GM19397 (cell line): ENCODE measurements at regions not wholly inside any gene's neighbourhood (a gene's known extent, or its start where the extent isn't known, plus 50 kb on each side); places are given as distances from the start of the nearest gene placed in this dataset.

Experiments
- ATAC-seq: cut with Tn5 transposase; IDR thresholded peaks from one replicate; pipeline ENCODE4 v1.9.1; 2021; ENCODE audit warnings: mild to moderate bottlenecking, moderate library complexity; ENCODE audit not compliant: unreplicated experiment

- ATAC-seq = no peak
Measured at GRCh38 chr4:153997516-153997915, 208.6 kb upstream of the SFRP2 start.

- ATAC-seq = no peak
Measured at GRCh38 chr4:153989505-153989904, 200.6 kb upstream of the SFRP2 start.

- ATAC-seq = no peak
Measured at GRCh38 chr4:153988492-153989363, 199.8 kb upstream of the SFRP2 start.

GRCh38 chr4:153987291-153987690 lies 198.4 kb upstream of the SFRP2 start:
- ATAC-seq = no peak

DNA sequence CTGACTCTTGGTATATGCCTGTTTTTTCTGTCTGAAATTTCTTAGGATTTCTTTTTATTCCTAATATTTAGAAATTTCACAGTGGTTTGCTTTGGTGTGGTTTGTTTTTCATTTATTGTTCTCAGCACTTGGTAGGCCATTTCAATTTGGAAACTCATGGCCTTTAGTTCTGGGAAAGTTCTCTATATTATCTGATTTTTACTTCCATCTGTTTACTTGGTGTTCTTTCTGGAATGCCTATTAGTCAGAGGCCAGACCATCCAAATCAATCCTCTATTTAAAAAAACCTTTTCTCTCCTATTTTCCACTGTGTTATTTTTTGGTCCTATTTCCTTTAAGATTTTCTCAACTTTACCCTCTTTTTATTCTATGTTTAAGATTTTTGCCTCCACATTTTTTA lies 188.1 kb upstream of the SFRP2 start:
- no peak for ATAC-seq

DNA sequence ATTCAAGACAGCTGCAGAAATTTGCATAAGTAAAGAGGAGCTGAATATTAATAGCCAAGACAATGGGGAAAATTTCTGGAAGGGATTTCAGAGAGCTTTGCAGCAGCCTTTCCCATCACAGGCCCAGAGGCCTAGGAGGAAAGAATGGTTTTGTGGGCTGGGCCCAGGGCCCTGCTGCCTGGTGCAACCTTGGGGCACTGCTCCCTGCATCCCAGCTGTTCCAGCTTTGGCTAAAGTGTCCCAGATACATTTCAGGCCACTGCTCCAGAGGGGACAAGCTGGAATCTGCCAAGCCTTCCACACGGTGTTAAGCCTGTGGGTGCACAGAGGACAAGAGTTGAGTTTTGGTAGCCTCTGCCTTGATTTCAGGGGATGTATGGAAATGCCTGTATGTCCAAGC lies 185.6 kb upstream of the SFRP2 start:
- ATAC-seq = no peak

- no peak for ATAC-seq
Measured at GRCh38 chr4:153973942-153974341, 185.1 kb upstream of the SFRP2 start.

DNA sequence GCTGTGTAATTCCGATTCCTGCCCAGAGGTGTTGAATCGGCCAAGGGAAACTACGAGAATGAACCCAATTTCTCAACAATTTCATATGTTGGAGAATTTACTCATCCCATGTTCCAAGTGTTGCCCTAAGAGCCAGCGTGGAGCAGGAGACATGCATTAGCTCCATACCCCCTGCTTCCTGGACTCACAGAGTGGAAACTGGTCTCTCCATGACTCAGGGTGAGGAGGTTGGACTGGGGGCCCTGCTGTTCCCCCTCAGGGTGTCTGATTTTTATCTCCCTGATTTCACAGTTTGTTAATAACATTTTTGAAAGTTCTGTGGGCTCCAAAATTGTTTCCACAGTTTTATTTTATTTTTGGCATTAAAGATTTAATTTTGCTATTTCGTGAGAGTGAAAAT lies 183.0 kb upstream of the SFRP2 start:
- no peak for ATAC-seq

GRCh38 chr4:153970169-153970568 lies 181.3 kb upstream of the SFRP2 start:
- ATAC-seq = no peak

DNA sequence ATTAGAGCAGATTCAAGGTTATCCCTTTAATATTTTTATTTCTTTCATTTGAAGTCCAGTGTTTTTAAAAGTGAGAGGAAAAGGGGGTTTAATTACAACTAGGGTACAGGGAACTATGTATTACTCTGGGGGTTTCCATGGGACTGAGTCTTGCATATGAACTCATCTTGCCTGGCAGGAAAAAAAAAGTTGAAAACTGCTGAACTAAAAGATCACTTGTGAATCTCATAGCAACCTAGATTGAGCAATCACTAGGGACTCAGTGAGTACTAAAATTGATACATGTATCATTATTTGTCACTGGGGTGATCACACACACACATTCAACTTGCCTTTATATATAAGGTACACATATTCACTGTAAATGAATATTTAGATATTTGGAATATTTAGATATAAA lies 180.7 kb upstream of the SFRP2 start:
- no peak for ATAC-seq

DNA sequence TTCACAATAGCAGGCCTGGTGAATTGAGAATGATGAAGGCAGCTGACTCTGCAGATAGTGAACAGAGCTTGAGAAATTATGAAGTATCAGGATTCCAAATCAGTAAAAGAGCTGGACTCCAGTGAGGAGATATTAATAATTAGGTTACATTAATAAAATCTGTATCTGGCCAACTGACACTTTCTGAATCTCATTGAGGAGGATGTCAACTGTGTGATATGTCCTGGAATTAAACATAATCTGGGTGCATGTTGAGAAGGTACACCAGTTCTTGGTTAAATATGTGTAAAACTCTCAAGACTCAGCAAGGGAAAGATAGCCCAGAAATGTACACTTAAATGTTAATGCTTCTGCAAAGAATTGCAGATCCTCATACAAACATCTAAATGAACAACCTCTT lies 177.8 kb upstream of the SFRP2 start:
- no peak for ATAC-seq

GRCh38 chr4:153963216-153963615 lies 174.3 kb upstream of the SFRP2 start:
- ATAC-seq = no peak

DNA sequence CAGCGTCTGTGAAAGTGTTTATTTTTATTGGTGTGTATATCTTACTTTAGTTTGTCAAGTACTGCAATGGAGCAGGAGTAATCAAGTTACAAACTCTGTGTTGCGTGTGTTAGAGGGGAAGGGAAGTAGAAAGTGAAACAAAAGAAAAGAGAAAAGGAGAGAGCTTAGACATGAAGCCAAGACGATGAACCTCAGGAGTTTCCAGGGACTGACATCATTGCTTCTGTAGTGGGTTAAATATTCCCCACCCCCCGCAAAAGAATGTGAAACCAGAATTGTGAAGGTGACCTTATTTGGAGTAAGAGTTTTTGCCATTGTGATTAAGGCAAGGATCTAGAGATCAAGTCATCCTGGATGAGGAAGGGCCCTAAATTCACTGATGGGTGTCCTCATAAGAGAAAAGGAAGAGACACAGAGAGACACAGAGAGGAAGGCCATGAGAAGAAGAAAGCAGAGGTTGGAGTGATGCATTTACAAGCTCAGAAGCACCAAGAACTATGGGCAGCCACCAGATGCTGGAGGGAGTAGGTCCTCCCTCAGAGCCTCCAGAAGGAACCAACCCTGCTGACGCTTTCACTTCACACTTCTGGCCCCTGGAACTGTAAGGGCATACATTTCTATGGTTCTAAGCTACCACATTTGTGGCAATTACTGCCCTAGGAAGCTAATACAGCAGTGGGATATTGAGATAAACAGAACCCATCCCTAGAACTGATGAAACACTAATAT lies 173.6 kb upstream of the SFRP2 start:
- ATAC-seq = no peak

DNA sequence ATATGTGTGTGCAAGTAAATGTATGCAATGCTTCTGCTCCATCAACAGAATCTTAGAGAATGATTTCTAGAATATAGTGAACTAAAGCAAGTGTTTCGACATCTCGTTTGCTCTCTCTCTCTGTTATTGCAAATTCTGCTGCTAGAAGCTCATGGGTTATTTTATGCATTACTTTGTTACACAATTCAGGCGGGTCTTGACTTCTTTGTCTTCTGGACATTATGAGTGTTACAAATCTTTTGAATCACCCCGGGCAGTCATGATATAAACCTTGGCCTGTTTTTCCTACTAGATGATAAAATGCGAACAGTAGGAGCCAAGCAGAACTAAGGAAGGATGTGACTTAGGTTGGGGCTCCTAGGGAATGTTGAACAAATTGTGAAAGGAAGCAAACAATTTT lies 166.4 kb upstream of the SFRP2 start:
- ATAC-seq = no peak

DNA sequence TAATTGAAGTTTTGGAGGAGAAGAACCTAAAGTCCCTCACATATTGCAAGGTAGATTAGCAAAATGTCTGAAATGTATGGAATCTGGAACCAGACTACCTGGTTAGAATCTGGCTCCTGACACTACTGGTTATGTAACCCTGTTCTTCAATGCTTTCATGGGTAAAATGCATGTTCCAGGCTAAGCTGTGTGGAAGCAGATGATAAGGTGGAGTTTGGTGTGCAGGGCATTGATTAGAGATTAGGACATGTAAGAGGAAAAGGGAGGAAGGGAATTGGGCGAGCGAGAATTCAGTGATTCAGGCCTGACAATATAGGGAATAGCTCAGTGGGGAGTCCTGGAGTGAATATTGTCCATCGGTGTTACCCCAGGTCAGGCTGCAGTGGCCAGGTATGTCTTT lies 165.8 kb upstream of the SFRP2 start:
- ATAC-seq = no peak

DNA sequence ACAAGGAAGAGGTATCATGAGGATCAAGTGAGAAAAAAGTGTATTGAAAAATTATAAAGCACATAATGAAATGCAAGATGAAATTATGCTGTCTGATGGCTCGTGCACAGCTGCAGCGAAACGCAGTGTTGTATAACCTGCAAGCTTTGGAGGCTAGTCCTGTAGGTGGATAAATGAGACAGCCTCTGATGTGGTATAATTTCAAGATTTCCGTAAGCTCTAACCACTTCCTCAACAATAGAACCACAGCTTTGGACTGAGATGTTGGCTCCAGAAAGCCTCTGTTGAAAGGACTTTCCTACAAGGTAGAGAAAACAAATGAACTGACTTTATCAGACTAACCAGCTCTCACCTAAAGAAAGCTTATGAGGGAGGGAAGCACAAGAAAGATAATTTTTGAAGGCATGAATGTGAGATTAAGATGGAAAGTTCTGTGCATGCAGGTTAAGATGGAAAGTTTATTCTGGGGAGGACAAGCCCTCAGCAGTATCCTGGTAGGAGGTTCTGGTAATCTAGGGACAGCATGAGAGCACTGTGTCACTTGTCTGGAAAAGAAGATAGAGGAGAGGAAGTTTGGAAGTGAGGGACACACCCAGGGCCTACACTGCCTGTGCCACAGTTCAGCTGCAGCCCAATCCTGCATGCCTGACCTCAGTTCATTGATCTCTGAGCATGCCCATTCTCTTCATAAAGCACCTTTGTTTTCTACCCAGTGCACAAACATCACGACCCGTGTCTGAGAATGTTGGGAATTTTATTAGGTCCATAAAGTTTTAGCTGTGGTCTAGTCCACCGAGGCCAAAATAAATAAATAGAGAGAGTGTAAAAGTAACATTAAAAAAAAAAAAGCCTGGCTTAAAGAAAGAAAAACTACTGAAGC lies 161.5 kb upstream of the SFRP2 start:
- no peak for ATAC-seq

GRCh38 chr4:153948041-153948440 lies 159.2 kb upstream of the SFRP2 start:
- ATAC-seq = no peak

GRCh38 chr4:153947124-153947523 lies 158.2 kb upstream of the SFRP2 start:
- no peak for ATAC-seq

- no peak for ATAC-seq
Measured at GRCh38 chr4:153945704-153946103, 156.8 kb upstream of the SFRP2 start.

- no peak for ATAC-seq
Measured at GRCh38 chr4:153943738-153944415, 155.0 kb upstream of the SFRP2 start.

DNA sequence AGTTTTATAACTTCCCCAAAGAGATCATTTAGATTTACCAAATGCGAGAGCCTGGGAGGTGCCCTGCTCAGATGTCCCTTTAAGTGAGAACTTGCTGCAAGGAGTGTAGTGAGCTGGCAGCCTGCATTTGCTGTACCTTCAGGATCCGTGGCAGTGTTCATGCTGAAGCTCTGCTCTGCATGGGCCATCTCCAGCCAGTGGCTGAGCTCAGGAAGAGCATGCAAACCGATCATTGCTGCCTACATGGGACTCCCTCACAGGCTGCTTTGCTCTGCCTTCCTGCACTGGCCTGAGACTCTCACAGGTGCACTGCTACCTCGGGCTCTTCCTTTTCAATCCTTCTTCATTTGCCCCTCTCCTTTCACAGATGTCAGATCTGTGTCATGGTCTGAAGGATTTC lies 152.0 kb upstream of the SFRP2 start:
- no peak for ATAC-seq
